ENCODE measurements at regions not wholly inside any gene's neighbourhood (a gene's known extent, or its start where the extent isn't known, plus 50 kb on each side); places are given as distances from the start of the nearest gene placed in this dataset.
"Not testable (repeated sequence)": the region's sequence is repeated elsewhere in the genome, so short reads cannot be mapped to it uniquely, and the experiment has no call there.

- no peak for DNase-seq (ENCODE audit: low read depth in 2 of 2)
Measured at GRCh38 chr7:29619111-29619510, 55.5 kb downstream of the PRR15 start.

GRCh38 chr7:29619848-29620555, 56.4 kb downstream of the PRR15 start:
- DNase-seq (ENCODE audit: low read depth in 2 of 2): no peak

- no peak for DNase-seq (ENCODE audit: low read depth in 2 of 2)
Measured at GRCh38 chr7:29620556-29620930, 56.9 kb downstream of the PRR15 start.

- DNase-seq (ENCODE audit: low read depth in 2 of 2): no peak
Measured at GRCh38 chr7:29622335-29623265, 59.0 kb downstream of the PRR15 start.

GRCh38 chr7:29623973-29624372, 60.3 kb downstream of the PRR15 start:
- no peak for DNase-seq (ENCODE audit: low read depth in 2 of 2)

- no peak for DNase-seq (ENCODE audit: low read depth in 2 of 2)
Measured at GRCh38 chr7:29626730-29627129, 63.1 kb downstream of the PRR15 start.

GRCh38 chr7:29627631-29628030, 64.0 kb downstream of the PRR15 start:
- DNase-seq (ENCODE audit: low read depth in 2 of 2): no peak

- DNase-seq (ENCODE audit: low read depth in 2 of 2): no peak
Measured at GRCh38 chr7:29629507-29629906, 65.9 kb downstream of the PRR15 start.

- not testable (repeated sequence) for DNase-seq (ENCODE audit: low read depth in 2 of 2)
Measured at GRCh38 chr7:29635067-29636008, 71.7 kb downstream of the PRR15 start.

- no peak for DNase-seq (ENCODE audit: low read depth in 2 of 2)
Measured at GRCh38 chr7:29636009-29636351, 72.3 kb downstream of the PRR15 start.

- DNase-seq (ENCODE audit: low read depth in 2 of 2): no peak
Measured at GRCh38 chr7:29637374-29637773, 73.7 kb downstream of the PRR15 start.

GRCh38 chr7:29638841-29639240, 75.2 kb downstream of the PRR15 start:
- DNase-seq (ENCODE audit: low read depth in 2 of 2): not testable (repeated sequence)

GRCh38 chr7:29639386-29639785, 75.8 kb downstream of the PRR15 start:
- no peak for DNase-seq (ENCODE audit: low read depth in 2 of 2)

GRCh38 chr7:29639886-29640595, 76.4 kb downstream of the PRR15 start:
- no peak for DNase-seq (ENCODE audit: low read depth in 2 of 2)

- no peak for DNase-seq (ENCODE audit: low read depth in 2 of 2)
Measured at GRCh38 chr7:29641651-29642050, 78.0 kb downstream of the PRR15 start.

- no peak for DNase-seq (ENCODE audit: low read depth in 2 of 2)
Measured at GRCh38 chr7:29642494-29643155, 79.0 kb downstream of the PRR15 start.

- DNase-seq (ENCODE audit: low read depth in 2 of 2): not testable (repeated sequence)
Measured at GRCh38 chr7:29646116-29646515, 82.5 kb downstream of the PRR15 start.

GRCh38 chr7:29647020-29647654, 83.5 kb downstream of the PRR15 start:
- DNase-seq (ENCODE audit: low read depth in 2 of 2): no peak

- DNase-seq (ENCODE audit: low read depth in 2 of 2): not testable (repeated sequence)
Measured at GRCh38 chr7:29647691-29648210, 84.1 kb downstream of the PRR15 start.
